Fibroblast of lung (primary cell): ENCODE measurements at regions not wholly inside any gene's neighbourhood (a gene's known extent, or its start where the extent isn't known, plus 50 kb on each side); places are given as distances from the start of the nearest gene placed in this dataset.

Experiments used
- DNase-seq, 2 donors: peaks; one replicate each; pipeline versions ENCODE4 v3.0.0 to v3.0.0-alpha.2; 2010; ENCODE audit warnings: low read depth in 2 of 2
- H2AFZ ChIP-seq: 2 replicates; pipeline ENCODE4 v1.5.1; 2012; ENCODE audit warnings: low read length, control low read depth, inconsistent platforms
- H3K27ac ChIP-seq: 2 replicates; pipeline ENCODE4 v1.5.1; 2011; ENCODE audit warnings: low read length, control low read depth; ENCODE audit not compliant: insufficient read depth
- H3K27me3 ChIP-seq: 2 replicates; pipeline ENCODE4 v1.5.1; 2011; ENCODE audit warnings: mild to moderate bottlenecking, low read length; ENCODE audit not compliant: control insufficient read depth, insufficient read depth
- H3K36me3 ChIP-seq: 2 replicates; pipeline ENCODE4 v1.5.1; 2011; ENCODE audit warnings: low read length; ENCODE audit not compliant: control insufficient read depth, insufficient read depth
- H3K4me1 ChIP-seq: 2 replicates; pipeline ENCODE4 v1.5.1; 2011; ENCODE audit warnings: low read length; ENCODE audit not compliant: control insufficient read depth, insufficient read depth; ENCODE audit errors: extremely low read depth
- H3K4me2 ChIP-seq: 2 replicates; pipeline ENCODE4 v1.5.1; 2011; ENCODE audit warnings: low read length, control low read depth; ENCODE audit not compliant: insufficient read depth; ENCODE audit errors: extremely low read depth
- H3K4me3 ChIP-seq, 4 experiments: fragments of 200-600 bp in 1 of 4; sonication (generic) in 1 of 4; replicated peaks in 1 of 4; 2 replicates each; pipeline ENCODE4 v1.5.1; 2011 to 2016; ENCODE audit warnings: low read length in 4 of 4, low read depth in 3 of 4, mild to moderate bottlenecking in 3 of 4, control low read depth in 2 of 4, inconsistent platforms in 1 of 4, mixed read lengths in 1 of 4; ENCODE audit not compliant: insufficient read depth in 1 of 4; ENCODE audit errors: control extremely low read depth in 1 of 4
- H3K79me2 ChIP-seq: 2 replicates; pipeline ENCODE4 v1.5.1; 2012; ENCODE audit warnings: mild to moderate bottlenecking, low read length, inconsistent platforms; ENCODE audit not compliant: control insufficient read depth, insufficient read depth
- H3K9ac ChIP-seq: 2 replicates; pipeline ENCODE4 v1.5.1; 2011; ENCODE audit warnings: mild to moderate bottlenecking, low read length, control low read depth; ENCODE audit not compliant: insufficient read depth
- H3K9me3 ChIP-seq: 2 replicates; pipeline ENCODE4 v1.5.1; 2012; ENCODE audit warnings: low read depth, low read length; ENCODE audit not compliant: control insufficient read depth, insufficient read depth
- H4K20me1 ChIP-seq: 2 replicates; pipeline ENCODE4 v1.5.1; 2011; ENCODE audit warnings: low read length; ENCODE audit not compliant: control insufficient read depth, insufficient read depth; ENCODE audit errors: extremely low read depth
- CTCF ChIP-seq, 2 donors: IDR thresholded peaks in 1 of 2; conservative IDR thresholded peaks in 1 of 2; 1 replicate in 1 of 2; 2 replicates in 1 of 2; pipeline ENCODE4 v1.5.1; 2011 to 2012; ENCODE audit warnings: low read length in 2 of 2, control low read depth in 1 of 2, inconsistent platforms in 1 of 2, low read depth in 1 of 2, mild to moderate bottlenecking in 1 of 2
- EZH2 ChIP-seq: IDR thresholded peaks from 2 replicates; pipeline ENCODE4 v1.5.1; 2012; ENCODE audit warnings: low read length, control low read depth, mild to moderate bottlenecking; ENCODE audit errors: missing control alignments

- Histone ChIP-seq H3K36me3 (no peaks in the 10 kb centered on the region), H3K4me2 (no peak overlapping the region), H4K20me1 (no peaks in the 10 kb centered on the region), H3K9ac (no peak overlapping the region), H3K27me3 (no peaks in the 10 kb centered on the region), H3K79me2 (no peaks in the 10 kb centered on the region), H3K4me1 (no peaks in the 10 kb centered on the region), H3K4me3 (no peak overlapping the region), H3K27ac (no peak overlapping the region), H2AFZ (no peak overlapping the region), H3K9me3 (no peaks in the 10 kb centered on the region)
- DNase-seq: peak in 1 of 2 donors; percentile 5
- no peak for TF ChIP-seq EZH2
- no peak for TF ChIP-seq CTCF (conservative IDR thresholded peaks at IDR 0.05 in 1 of 2, IDR thresholded peaks at IDR 0.05 in 1 of 2; ENCODE audit: low read depth in 1 of 2, low read length in 2 of 2)
Observed at GRCh38 chr22:48055827-48056226, 1293.4 kb downstream of the TBC1D22A start.

GRCh38 chr22:48055185-48055584 is 1292.7 kb downstream of the TBC1D22A start:
- Histone ChIP-seq H3K4me1 (no peaks in the 10 kb centered on the region), H3K27ac (no peak overlapping the region)

GRCh38 chr22:48054596-48054995 is 1292.1 kb downstream of the TBC1D22A start:
- Histone ChIP-seq H3K27ac (no peak overlapping the region), H3K4me1 (no peaks in the 10 kb centered on the region), H3K4me3 (no peak overlapping the region), H3K9me3 (no peaks in the 10 kb centered on the region), H3K9ac (no peak overlapping the region), H3K27me3 (no peaks in the 10 kb centered on the region), H4K20me1 (no peaks in the 10 kb centered on the region), H3K36me3 (no peaks in the 10 kb centered on the region), H3K4me2 (no peak overlapping the region), H2AFZ (no peak overlapping the region), H3K79me2 (no peaks in the 10 kb centered on the region)
- no peak for DNase-seq
- TF ChIP-seq EZH2 (no peak), CTCF (conservative IDR thresholded peaks at IDR 0.05 in 1 of 2, IDR thresholded peaks at IDR 0.05 in 1 of 2; ENCODE audit: low read depth in 1 of 2, low read length in 2 of 2) (no peak)

More at GRCh38 chr22:48055185-48055584, 1292.7 kb downstream of the TBC1D22A start:
- H3K9me3 ChIP-seq: no peaks in the 10 kb centered on the region
- H3K9ac ChIP-seq: no peak overlapping the region
- no peaks in the 10 kb centered on the region for H4K20me1 ChIP-seq
- no peak overlapping the region for H3K4me3 ChIP-seq
- H2AFZ ChIP-seq: no peak overlapping the region
- no peak overlapping the region for H3K4me2 ChIP-seq
- no peaks in the 10 kb centered on the region for H3K36me3 ChIP-seq
- H3K27me3 ChIP-seq: no peaks in the 10 kb centered on the region
- H3K79me2 ChIP-seq: no peaks in the 10 kb centered on the region
- TF ChIP-seq EZH2: no peak
- TF ChIP-seq CTCF (conservative IDR thresholded peaks at IDR 0.05 in 1 of 2, IDR thresholded peaks at IDR 0.05 in 1 of 2; ENCODE audit: low read depth in 1 of 2, low read length in 2 of 2): no peak
- no peak for DNase-seq
